Cardiac muscle cell (in vitro differentiated cells and primary cell): ENCODE measurements at regions not wholly inside any gene's neighbourhood (a gene's known extent, or its start where the extent isn't known, plus 50 kb on each side); places are given as distances from the start of the nearest gene placed in this dataset.
A peak's percentile ranks its signal among the peaks of the same experiment; 100 is the strongest.

ENCODE experiments used
- DNase-seq, 2 donors: peaks; one replicate each; pipeline versions ENCODE4 v3.0.0 to v3.0.0-alpha.2; 2010 to 2017; ENCODE audit warnings: low read depth in 1 of 2, low spot score in 1 of 2
- H3K27ac ChIP-seq: fragments of 200-600 bp; sonication (generic); 2 replicates; pipeline ENCODE4 v1.5.1; 2016
- H3K27me3 ChIP-seq: fragments of 200-600 bp; sonication (generic); 2 replicates; pipeline ENCODE4 v1.6.0; 2016; ENCODE audit warnings: control low read depth
- H3K36me3 ChIP-seq: fragments of 200-600 bp; sonication (generic); 2 replicates; pipeline ENCODE4 v1.5.1; 2016; ENCODE audit warnings: control low read depth
- H3K4me1 ChIP-seq: fragments of 200-600 bp; sonication (generic); 2 replicates; pipeline ENCODE4 v1.8.1; 2017; ENCODE audit warnings: low read depth, mild to moderate bottlenecking, mixed run types
- H3K4me3 ChIP-seq: fragments of 200-600 bp; sonication (generic); 2 replicates; pipeline ENCODE4 v1.5.1; 2016; ENCODE audit warnings: mild to moderate bottlenecking
- H3K9me3 ChIP-seq: fragments of 200-600 bp; sonication (generic); 2 replicates; pipeline ENCODE4 v1.5.1; 2017; ENCODE audit warnings: low read depth, mild to moderate bottlenecking, control low read depth
- CTCF ChIP-seq: IDR thresholded peaks from 2 replicates; pipeline ENCODE4 v1.5.1; 2012; ENCODE audit warnings: low read depth, mild to moderate bottlenecking, low read length

GRCh38 chr5:8767746-8768145, 778.1 kb downstream of the SEMA5A start:
- no peak overlapping the region for H3K4me3 ChIP-seq
- no peaks in the 10 kb centered on the region for H3K4me1 ChIP-seq
- H3K27ac ChIP-seq: no peak overlapping the region
- H3K27me3 ChIP-seq: no peaks in the 10 kb centered on the region
- no peaks in the 10 kb centered on the region for H3K9me3 ChIP-seq
- no peak for TF ChIP-seq CTCF
- DNase-seq: no peak
- no peaks in the 10 kb centered on the region for H3K36me3 ChIP-seq

- Histone ChIP-seq H3K4me1 (no peaks in the 10 kb centered on the region), H3K36me3 (no peaks in the 10 kb centered on the region), H3K4me3 (no peak overlapping the region), H3K9me3 (no peaks in the 10 kb centered on the region), H3K27ac (no peak overlapping the region), H3K27me3 (no peaks in the 10 kb centered on the region)
- DNase-seq: no peak
- no peak for TF ChIP-seq CTCF
Observed at GRCh38 chr5:8769631-8770030, 776.2 kb downstream of the SEMA5A start.

GRCh38 chr5:8770431-8770830, 775.4 kb downstream of the SEMA5A start:
- H3K4me1 ChIP-seq: no peaks in the 10 kb centered on the region
- H3K36me3 ChIP-seq: no peaks in the 10 kb centered on the region
- DNase-seq: peak in 1 of 2 donors; percentile 32
- H3K27me3 ChIP-seq: no peaks in the 10 kb centered on the region
- no peak overlapping the region for H3K4me3 ChIP-seq
- H3K27ac ChIP-seq: no peak overlapping the region
- TF ChIP-seq CTCF: no peak
- H3K9me3 ChIP-seq: no peaks in the 10 kb centered on the region

GRCh38 chr5:8773046-8773615, 772.7 kb downstream of the SEMA5A start:
- no peaks in the 10 kb centered on the region for H3K36me3 ChIP-seq
- H3K4me1 ChIP-seq: no peaks in the 10 kb centered on the region
- no peak overlapping the region for H3K27ac ChIP-seq
- no peak overlapping the region for H3K4me3 ChIP-seq
- no peaks in the 10 kb centered on the region for H3K27me3 ChIP-seq
- DNase-seq: peak in 1 of 2 donors; percentile 50
- no peak for TF ChIP-seq CTCF
- no peaks in the 10 kb centered on the region for H3K9me3 ChIP-seq

GRCh38 chr5:8784692-8785091, 761.2 kb downstream of the SEMA5A start:
- TF ChIP-seq CTCF: no peak
- Histone ChIP-seq H3K4me3 (no peak overlapping the region), H3K36me3 (no peaks in the 10 kb centered on the region), H3K27me3 (no peaks in the 10 kb centered on the region), H3K4me1 (no peaks in the 10 kb centered on the region), H3K9me3 (no peaks in the 10 kb centered on the region), H3K27ac (no peak overlapping the region)
- no peak for DNase-seq

- H3K27me3 ChIP-seq: no peaks in the 10 kb centered on the region
- H3K27ac ChIP-seq: no peak overlapping the region
- no peaks in the 10 kb centered on the region for H3K9me3 ChIP-seq
- no peak for DNase-seq
- H3K4me1 ChIP-seq: no peaks in the 10 kb centered on the region
- no peak overlapping the region for H3K4me3 ChIP-seq
- TF ChIP-seq CTCF: no peak
- no peaks in the 10 kb centered on the region for H3K36me3 ChIP-seq
Observed at GRCh38 chr5:8788246-8788645, 757.6 kb downstream of the SEMA5A start.
